Left renal pelvis (tissue), 4 donors: ENCODE measurements at regions not wholly inside any gene's neighbourhood (a gene's known extent, or its start where the extent isn't known, plus 50 kb on each side); places are given as distances from the start of the nearest gene placed in this dataset.

ENCODE experiments used
- DNase-seq, 4 donors: peaks; one replicate each; pipeline ENCODE4 v3.0.0-alpha.2; 2013; ENCODE audit warnings: low read depth in 4 of 4, low spot score in 3 of 4

- no peak for DNase-seq
Measured at GRCh38 chr2:16311521-16312440, 353.9 kb downstream of the CYRIA start.

GRCh38 chr2:16308816-16309215, 356.8 kb downstream of the CYRIA start:
- DNase-seq = no peak

- no peak for DNase-seq
Measured at GRCh38 chr2:16304876-16305590, 360.6 kb downstream of the CYRIA start.

GRCh38 chr2:16303761-16304160, 361.9 kb downstream of the CYRIA start:
- no peak for DNase-seq

- no peak for DNase-seq
Measured at GRCh38 chr2:16303273-16303577, 362.4 kb downstream of the CYRIA start.

- DNase-seq = no peak
Measured at GRCh38 chr2:16302431-16303272, 362.3 kb downstream of the MYCN start.

GRCh38 chr2:16301961-16302360, 361.6 kb downstream of the MYCN start:
- DNase-seq = no peak

GRCh38 chr2:16298866-16299265, 358.5 kb downstream of the MYCN start:
- DNase-seq = no peak

- no peak for DNase-seq
Measured at GRCh38 chr2:16296331-16297250, 356.2 kb downstream of the MYCN start.

- DNase-seq = no peak
Measured at GRCh38 chr2:16296038-16296290, 355.6 kb downstream of the MYCN start.

- DNase-seq = no peak
Measured at GRCh38 chr2:16294791-16295190, 354.4 kb downstream of the MYCN start.

- DNase-seq = no peak
Measured at GRCh38 chr2:16293871-16294270, 353.5 kb downstream of the MYCN start.

- no peak for DNase-seq
Measured at GRCh38 chr2:16293398-16293797, 353.0 kb downstream of the MYCN start.

GRCh38 chr2:16291731-16292550, 351.6 kb downstream of the MYCN start:
- DNase-seq = no peak

GRCh38 chr2:16291226-16291625, 350.9 kb downstream of the MYCN start:
- DNase-seq = no peak

- DNase-seq = no peak
Measured at GRCh38 chr2:16290311-16291020, 350.1 kb downstream of the MYCN start.

GRCh38 chr2:16288371-16289112, 348.2 kb downstream of the MYCN start:
- no peak for DNase-seq

GRCh38 chr2:16287831-16288230, 347.5 kb downstream of the MYCN start:
- no peak for DNase-seq
